Esophagus squamous epithelium (tissue), 4 donors: ENCODE measurements at regions not wholly inside any gene's neighbourhood (a gene's known extent, or its start where the extent isn't known, plus 50 kb on each side); places are given as distances from the start of the nearest gene placed in this dataset.

ENCODE experiments used
- CTCF ChIP-seq, 6 experiments: fragments of 450-650 bp in 4 of 6; fragments of 200-600 bp in 2 of 6; sonication (generic) in 2 of 6; IDR thresholded peaks; one replicate each; pipeline ENCODE4 v1.5.1; 2016 to 2019; ENCODE audit warnings: antibody characterized with exemption in 6 of 6, mild to moderate bottlenecking in 4 of 6, moderate library complexity in 4 of 6
- POLR2A ChIP-seq, 4 donors: fragments of 450-650 bp; IDR thresholded peaks; one replicate each; pipeline ENCODE4 v1.6.1; 2017; ENCODE audit warnings: antibody characterized with exemption in 4 of 4, mild to moderate bottlenecking in 4 of 4, moderate library complexity in 3 of 4

GRCh38 chr7:130923365-130923764 is 189.4 kb upstream of the KLF14 start:
- TF ChIP-seq POLR2A (IDR thresholded peaks at IDR 0.05) (no peak), CTCF (IDR thresholded peaks at IDR 0.05) (no peak)
